DMS53 treated with DMSO at 0.1 percent for 48 hours (cell line): ENCODE measurements at regions not wholly inside any gene's neighbourhood (a gene's known extent, or its start where the extent isn't known, plus 50 kb on each side); places are given as distances from the start of the nearest gene placed in this dataset.
A peak's percentile ranks its signal among the peaks of the same experiment; 100 is the strongest.

ENCODE experiments used
- DNase-seq: peaks from one replicate; lab custom pipeline; 2025; ENCODE audit not compliant: unreplicated experiment; lab: John Stamatoyannopoulos, UW

DNA sequence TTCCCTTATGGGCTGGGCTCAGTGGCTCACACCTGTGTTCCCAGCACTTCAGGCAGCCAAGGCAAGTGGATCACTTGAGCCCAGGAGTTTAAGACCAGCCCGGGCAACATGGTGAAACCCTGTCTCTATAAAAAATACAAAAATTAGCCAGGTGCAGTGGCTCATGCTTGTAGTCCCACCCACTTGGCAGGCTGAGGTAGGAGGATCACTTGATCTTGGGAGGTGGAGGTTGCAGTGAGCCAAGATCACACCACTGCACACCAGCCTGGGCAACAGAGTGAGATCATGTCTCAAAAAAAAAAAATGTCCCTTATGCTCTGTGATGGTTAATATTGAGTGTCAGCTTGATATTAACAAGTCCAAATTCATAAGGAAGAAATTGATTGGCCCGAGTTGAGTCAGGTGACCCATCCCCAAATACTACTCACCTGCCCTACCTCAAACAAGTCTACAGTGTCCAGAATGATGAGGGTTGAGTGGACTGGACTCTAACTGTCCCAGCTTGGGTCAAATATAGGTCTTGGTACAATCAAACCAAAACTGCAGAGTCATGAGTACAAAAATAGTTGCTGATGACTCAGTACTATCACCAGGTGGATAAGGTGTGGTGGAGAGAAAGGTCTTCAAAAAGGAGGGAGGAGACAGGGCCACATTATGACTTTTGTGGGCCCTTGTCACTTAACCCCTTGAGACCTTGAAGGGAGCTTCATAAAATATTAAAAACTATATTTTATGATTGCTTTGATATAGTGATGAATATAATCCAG, 161.0 kb downstream of the ZNF326 start:
- DNase-seq = no peak

DNA sequence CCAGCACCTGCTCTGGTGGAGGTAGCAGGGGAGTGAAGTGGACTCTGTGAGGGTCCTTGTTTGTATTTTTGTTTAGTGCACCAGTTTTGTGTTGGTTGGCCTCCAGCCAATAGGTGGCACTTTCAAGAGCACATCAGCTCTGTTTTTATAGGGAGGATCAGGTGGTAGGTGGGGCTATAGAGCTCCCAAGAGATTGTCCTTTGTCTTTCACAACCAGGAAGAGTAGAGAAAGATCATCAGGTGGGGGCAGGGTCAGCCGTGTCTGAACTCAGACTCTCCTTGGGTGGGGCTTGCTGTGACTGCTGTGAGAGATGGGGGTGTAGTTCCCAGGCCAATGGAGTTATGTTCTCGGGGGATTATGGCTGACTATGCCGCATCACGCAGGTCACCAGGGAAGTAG, 159.8 kb downstream of the ZNF326 start:
- no peak for DNase-seq

DNA sequence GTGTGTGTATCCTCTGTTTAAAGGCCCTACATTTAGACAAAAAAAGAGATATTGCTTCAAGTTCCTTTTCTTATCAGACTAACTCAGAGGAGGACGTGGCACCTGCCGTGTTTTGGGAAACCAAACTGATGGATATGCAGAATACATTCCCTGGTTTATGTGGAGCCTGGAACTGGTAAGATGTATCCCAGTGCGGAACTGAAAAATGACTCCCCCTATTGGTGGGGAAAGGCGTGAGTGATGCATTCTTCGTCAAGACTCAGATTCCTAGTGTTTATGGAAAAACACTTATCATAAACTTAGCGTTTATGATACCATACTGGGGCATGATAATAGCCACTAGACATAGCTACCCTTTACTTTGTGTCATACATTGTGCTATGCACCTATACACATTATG, 154.2 kb downstream of the ZNF326 start:
- no peak for DNase-seq

GRCh38 chr1:90147093-90147492, 152.2 kb downstream of the ZNF326 start:
- no peak for DNase-seq

DNA sequence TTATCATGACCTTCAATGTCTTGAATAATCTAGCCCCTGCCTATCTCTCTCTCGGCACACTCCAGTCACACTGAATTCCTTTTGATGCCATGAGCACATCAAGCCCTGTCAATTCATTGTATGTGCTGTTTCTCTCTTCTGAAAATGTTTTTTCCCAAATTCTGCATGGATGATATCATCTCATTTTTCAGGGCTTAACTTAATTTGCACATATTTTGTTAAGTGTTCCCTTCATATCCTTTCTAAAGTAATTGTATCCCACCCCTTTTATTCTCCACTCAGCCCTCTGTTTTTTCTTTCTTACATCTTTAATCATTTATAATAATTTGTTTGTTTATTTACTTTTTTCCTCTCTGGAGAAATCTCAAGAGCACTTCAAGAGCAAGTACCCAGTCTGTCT, 149.9 kb downstream of the ZNF326 start:
- DNase-seq = peak; percentile 37

DNA sequence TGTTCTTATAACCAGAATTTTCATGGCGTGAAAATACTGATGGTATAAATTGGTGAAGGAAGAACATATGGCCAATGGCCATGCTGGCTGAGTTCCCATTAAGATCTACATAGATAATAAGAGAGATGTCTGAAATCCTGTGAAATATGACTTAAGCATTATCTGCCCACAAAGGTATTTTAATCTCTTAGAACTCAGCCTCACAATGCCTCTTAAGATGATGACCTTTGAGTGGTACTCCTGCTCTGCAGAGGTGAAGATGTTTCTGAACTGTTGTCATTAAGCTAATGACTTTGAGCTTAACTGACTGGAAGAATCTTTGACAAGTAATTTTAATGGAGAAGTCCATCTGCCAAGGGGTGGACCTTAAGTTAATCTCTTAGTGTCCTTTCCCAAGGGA, 148.7 kb downstream of the ZNF326 start:
- DNase-seq = no peak

GRCh38 chr1:90142697-90143096, 147.8 kb downstream of the ZNF326 start:
- DNase-seq = no peak

DNA sequence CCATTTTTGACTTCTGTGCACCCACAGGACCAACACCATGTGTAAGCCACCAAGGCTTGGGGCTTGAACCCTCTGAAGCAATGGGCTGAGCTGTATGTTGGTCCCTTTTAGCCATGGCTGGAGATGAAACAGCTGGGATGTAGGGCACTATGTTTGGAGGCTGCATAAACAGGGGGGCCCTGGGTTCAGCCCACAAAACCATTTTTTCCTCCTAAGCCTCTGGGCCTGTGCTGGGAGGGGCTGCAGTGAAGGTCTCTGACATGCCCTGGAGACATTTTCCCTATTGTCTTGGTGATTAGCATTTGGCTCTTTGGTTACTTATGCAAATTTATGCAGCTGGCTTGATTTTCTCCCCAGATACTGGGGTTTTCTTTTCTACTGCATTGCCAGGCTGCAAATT, 144.9 kb downstream of the ZNF326 start:
- no peak for DNase-seq

DNA sequence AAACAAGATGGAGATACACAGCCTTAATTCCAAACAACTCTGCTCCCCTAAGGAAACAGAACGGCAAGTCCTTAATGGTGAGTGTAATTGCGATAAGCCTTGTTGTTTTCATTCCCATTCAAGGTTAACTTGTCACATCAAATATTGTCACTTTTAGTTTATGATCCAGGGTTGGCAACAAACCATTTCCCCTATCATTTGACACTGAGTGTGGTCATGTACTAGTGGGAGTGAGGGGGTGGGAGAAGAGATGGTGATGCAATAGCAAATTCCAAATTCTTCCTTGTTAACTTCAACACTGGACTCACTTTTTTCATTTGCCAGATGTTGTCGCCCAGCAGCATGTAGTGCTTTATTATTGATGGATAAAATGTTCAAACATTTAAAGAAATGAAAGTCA, 140.4 kb downstream of the ZNF326 start:
- DNase-seq = no peak

DNA sequence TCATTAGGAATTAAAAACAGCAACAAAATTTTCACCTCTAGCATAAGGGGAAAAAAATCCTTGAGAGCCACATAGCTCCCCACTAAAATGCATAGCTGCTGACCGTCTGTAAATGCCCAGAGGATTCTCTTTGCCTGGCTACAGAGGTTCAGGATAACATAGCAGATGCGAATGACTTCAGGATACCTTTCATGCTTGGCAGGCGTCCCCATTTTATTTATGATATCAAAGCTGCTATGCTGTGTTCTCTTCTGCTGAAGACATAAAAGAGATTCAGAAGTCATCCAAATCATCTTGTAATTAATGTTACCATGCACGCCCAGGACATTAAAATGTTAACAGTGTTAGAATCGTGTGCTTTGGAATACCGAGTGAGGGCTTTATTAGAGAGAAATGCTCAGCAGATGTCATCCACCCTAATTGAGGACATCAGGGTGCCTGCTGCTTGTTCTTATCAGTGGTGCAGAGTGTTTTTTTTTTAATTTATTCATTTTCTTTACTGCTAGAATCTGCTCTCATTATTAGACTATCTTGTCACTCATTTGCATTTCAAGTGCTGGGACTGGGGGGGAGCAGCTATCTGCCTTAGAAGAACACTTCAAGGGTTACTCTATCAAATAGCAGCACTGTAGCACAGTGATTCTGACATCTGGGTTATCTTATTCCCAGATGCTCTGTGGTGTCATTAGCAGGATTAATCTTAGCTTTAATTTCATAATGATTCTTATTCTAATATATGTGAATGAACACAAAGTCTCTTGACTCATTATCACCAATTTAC, 139.5 kb downstream of the ZNF326 start:
- DNase-seq = no peak

GRCh38 chr1:90133133-90133532, 138.2 kb downstream of the ZNF326 start:
- DNase-seq = peak; percentile 64

GRCh38 chr1:90132306-90132705, 137.4 kb downstream of the ZNF326 start:
- no peak for DNase-seq

GRCh38 chr1:90127288-90127953, 132.5 kb downstream of the ZNF326 start:
- DNase-seq = no peak

- no peak for DNase-seq
Measured at GRCh38 chr1:90126834-90127233, 131.9 kb downstream of the ZNF326 start.

DNA sequence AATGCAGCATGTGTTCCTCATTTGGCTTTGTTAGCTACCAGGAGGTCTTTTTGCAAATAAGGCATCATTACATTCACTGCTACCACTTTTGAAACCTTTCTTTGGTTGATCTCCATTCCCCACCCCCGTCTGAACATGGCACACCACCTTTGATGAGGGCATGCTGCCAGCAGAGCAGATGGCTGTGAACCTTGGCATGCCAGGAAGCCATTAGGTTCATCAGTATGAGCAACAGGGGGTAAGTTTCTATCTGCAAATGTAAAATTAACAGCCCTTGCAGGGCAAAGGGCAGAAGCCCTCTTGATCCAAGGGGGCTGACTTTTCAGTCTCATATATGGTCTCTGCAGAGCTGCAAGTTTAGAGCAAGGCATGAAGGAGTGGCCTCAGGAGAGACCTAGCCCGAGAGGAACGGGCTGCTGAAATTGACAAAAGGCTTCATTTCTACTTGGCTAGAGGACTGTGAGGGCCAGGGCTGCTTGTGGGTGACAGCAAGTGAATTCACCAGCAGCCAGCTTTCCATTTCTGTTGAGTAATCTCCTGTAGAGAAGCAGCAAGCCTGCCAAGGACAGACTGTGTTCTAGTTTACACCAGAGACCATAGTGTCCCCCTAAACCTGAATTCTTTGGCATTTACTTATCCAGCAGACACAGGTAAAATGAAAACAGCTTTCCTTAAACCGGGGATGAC, 127.9 kb downstream of the ZNF326 start:
- DNase-seq = no peak

DNA sequence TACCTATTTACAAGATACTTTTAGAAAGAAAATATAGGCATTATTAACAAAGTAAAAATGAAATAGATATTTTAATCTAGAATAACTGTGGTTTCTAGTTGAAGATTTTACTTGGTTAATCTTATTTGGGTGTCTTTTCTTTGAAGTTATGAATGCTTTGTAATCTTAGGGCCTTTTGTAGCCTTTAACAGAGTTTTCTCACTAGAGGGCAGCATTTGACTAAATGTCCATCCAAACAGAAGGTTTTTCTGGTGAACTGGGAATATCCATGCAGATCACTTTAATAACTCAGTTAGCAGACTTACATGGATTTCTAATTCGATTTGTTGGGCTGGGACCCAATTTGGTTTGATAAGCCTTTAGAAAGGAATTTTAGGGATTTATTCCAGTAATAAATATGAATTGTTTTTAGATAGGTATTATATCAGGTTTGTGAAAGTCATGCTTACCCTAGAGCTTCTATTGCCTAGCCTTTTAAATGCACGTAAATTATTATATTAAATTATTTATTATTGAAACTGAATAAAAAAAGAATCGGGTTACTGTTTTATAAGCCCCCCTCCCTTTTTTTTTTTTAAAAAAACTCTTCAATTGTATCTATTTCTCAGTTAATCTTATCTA, 119.7 kb downstream of the ZNF326 start:
- peak; percentile 87 for DNase-seq

DNA sequence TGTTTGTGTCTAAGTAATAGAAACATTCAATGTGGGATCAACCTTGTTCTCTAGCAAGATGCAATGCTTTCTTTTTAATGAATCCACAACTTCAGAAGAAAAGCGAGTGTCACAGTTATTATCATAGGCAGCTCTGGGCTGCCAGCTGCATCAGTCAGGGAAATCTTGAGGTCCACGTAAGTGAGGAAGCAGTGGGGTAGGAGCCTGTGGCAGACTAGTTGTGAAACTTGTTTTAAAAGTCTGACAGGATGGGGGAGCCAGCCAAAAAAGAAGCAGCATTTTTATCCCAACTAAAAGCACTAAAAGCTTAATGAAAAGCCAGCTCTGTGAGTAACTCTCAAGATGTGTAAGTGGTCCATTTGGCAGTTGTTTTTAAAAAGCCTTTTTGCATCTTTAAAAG, 113.1 kb downstream of the ZNF326 start:
- DNase-seq = no peak

DNA sequence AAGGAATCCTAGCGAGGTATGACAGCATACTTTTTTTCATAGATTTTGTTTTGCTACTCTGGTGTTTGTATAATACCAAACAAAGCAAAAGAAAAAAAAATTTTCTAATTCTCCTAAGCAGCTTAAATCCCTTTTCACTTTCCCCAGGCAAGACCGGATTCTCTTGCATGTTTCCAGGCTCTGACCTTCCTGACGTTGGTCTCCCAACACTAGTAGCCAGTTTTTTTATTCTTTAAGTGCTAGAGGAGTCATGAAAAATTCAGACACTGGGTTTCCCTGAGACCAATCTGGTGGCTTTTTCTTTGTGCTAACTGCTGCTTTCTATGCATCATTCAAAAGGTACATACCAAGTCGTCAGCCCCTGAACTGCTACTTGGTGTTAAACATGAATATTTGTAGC, 111.4 kb downstream of the ZNF326 start:
- no peak for DNase-seq

DNA sequence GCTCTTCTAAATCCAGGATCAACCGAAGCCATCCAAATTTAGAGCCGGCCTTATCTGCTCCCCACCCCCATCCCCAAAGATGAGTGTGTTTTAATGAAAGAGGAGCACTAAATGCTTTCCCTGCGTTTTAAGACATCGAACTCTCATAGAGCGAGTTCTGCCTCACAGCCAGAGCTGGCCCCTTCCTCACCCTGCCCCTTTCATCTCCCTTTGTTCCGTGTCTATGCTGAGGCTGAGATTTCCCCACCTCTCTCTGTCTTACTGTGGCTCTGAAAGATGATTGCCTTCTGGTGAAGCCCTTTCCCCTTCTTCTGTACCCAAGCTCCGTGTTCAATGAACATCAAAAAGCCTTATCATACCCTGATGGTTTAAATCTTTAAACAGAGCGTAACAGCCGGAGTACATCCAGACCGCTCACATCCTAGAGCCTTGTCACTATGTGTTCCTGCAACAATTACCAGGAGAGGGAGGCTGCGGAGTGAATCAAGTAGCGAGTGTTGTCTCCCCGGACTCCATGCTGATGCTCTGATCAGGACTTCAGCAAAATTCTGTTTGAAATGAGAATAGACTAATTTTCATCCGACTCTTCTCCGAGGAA, 110.1 kb downstream of the ZNF326 start:
- DNase-seq = no peak

GRCh38 chr1:90100566-90100965, 105.7 kb downstream of the ZNF326 start:
- no peak for DNase-seq

GRCh38 chr1:90092441-90092840, 97.5 kb downstream of the ZNF326 start:
- no peak for DNase-seq
